A673 (cell line): ENCODE measurements at regions not wholly inside any gene's neighbourhood (a gene's known extent, or its start where the extent isn't known, plus 50 kb on each side); places are given as distances from the start of the nearest gene placed in this dataset.

ENCODE experiments used
- EZH2 ChIP-seq: fragments of 200-600 bp; sonication (generic); IDR thresholded peaks from 2 replicates; pipeline ENCODE4 v1.6.1; 2017; ENCODE audit warnings: borderline replicate concordance, low read depth, mild to moderate bottlenecking, mixed read lengths, antibody characterized with exemption, low read length; ENCODE audit not compliant: poor library complexity, severe bottlenecking
- TF ChIP-seq, protein P1 (sequence below): fragments of 300-800, 200-600 bp; sonication (generic); conservative IDR thresholded peaks from 2 replicates; pipeline ENCODE4 v1.5.1; 2017; ENCODE audit warnings: low read depth, mild to moderate bottlenecking, antibody characterized with exemption, low read length, moderate library complexity, mixed read lengths

DNA sequence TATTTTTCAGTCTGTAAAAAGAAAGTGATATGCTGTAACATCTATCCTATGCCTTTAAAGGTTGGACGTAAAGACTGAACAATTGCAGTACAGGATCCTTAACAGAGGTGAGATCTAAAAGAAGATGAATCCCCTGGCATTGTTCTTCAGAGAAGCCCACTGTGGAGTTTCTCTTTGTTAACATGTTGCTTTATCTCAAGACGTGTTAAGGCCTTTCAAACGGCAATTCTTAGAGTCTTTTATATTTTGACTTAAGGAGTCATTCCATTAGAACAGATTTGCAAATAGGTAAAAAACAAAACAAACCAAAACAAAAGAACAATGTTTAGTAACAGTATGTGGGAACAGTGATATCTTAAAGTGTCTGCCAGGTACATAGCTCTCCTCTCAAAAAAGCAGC is 225.1 kb upstream of the ZP4 start:
- TF ChIP-seq, protein P1, sequence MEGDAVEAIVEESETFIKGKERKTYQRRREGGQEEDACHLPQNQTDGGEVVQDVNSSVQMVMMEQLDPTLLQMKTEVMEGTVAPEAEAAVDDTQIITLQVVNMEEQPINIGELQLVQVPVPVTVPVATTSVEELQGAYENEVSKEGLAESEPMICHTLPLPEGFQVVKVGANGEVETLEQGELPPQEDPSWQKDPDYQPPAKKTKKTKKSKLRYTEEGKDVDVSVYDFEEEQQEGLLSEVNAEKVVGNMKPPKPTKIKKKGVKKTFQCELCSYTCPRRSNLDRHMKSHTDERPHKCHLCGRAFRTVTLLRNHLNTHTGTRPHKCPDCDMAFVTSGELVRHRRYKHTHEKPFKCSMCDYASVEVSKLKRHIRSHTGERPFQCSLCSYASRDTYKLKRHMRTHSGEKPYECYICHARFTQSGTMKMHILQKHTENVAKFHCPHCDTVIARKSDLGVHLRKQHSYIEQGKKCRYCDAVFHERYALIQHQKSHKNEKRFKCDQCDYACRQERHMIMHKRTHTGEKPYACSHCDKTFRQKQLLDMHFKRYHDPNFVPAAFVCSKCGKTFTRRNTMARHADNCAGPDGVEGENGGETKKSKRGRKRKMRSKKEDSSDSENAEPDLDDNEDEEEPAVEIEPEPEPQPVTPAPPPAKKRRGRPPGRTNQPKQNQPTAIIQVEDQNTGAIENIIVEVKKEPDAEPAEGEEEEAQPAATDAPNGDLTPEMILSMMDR = no peak
- TF ChIP-seq EZH2 = no peak
